CD4-positive, alpha-beta T cell treated with Interleukin-1 beta for 1 hour (primary cell): ENCODE measurements at regions not wholly inside any gene's neighbourhood (a gene's known extent, or its start where the extent isn't known, plus 50 kb on each side); places are given as distances from the start of the nearest gene placed in this dataset.
"Not testable (repeated sequence)": the region's sequence is repeated elsewhere in the genome, so short reads cannot be mapped to it uniquely, and the experiment has no call there.

Experiments used
- DNase-seq, 2 donors: peaks; one replicate each; pipeline ENCODE4 v3.0.0-alpha.2; 2020 to 2022

DNA sequence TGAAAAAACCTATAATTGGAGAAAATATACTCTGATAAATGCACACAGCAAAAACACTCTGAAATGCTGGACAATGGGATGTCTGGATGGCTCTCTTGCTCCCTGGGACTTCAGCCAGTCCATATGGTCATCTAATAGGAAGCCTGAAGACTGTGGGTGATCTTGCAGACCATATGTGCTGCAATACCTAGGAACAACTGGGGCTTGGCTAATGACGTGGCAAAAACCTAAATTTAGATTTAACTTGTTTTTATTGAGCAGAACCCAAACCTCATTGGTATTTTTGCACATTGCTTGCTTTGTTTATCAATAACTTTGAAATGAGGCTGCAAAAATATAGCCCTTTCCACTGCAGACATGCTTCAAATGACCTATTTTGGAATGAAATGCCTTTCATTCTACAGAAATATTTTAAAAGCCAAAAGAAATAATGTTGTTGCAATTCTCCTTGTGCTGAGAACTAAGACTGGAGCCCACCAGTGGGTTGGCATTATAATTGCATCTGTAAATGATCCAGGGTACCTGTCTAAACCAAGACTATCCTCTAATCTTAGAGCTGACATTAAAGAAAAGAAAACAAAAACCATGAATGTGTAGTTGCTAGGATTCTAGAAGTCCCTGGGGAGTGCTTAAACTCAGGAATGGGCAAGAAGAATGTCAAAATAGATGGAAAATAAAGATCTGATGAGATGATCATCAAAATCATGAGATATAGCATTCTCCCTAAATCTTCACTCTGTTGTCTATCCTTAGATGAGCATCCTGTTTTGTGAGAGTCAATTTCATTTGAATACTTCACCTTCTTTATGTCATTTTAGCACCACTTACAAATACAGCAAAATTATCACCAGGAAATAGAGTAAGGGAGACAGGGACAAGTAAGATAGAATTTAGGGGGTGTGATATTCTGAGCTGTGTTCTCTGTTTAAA lies 152.1 kb upstream of the RIMS1 start:
- DNase-seq: no peak

GRCh38 chr6:71737953-71738352 lies 148.4 kb upstream of the RIMS1 start:
- DNase-seq: no peak

GRCh38 chr6:71745525-71745924 lies 140.8 kb upstream of the RIMS1 start:
- no peak for DNase-seq

DNA sequence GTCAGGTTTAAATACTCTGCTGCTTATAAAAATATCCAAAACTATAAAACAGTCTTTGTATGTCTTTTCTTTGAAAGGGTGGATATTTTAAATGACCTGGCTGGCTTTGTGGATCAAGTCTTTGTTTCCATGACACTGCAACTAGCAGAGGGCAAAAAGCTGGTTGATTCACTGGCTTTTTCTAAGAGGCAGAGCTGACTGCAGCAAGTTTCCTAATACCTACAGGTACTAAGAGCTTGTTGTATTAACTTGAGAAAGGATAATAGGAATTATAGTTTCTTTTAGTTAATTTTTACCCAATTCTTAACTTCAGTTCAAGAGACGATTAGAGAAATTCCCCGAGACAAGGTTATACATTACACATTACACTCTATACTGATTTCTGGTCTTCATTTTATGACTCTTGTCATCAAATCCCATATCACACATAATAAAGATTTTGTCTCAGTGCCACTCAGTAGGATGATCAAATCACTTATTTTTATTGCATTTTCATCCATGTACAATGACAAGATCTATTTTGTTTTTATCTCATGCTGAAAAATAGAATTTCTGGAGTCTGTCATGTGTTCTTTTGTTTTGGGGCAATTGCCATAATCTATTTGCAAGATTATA lies 120.1 kb upstream of the RIMS1 start:
- no peak for DNase-seq

- no peak for DNase-seq
These were observed 119.6 kb upstream of the RIMS1 start for GRCh38 chr6:71766796-71767195.

GRCh38 chr6:71768356-71768755 lies 118.0 kb upstream of the RIMS1 start:
- DNase-seq: no peak

DNA sequence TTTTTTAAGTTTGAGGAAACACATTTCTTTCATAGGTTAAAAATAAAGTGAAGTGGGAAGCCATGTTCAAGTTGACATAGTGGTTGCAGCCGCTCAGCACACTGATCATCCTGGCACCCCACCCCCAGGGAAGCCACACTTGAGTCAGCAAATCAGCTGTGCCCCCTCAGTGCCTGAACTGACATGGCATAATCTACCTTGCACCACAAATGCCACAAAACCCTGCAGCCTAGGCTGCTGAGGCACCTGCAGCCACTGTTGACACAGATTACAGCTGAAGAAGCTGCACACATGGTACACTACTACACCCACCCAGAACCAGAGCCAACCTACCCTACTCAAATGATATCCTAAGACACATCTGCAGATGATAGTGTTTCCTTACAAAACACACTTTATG lies 77.5 kb upstream of the RIMS1 start:
- DNase-seq: no peak

- DNase-seq: no peak
These were observed 75.5 kb upstream of the RIMS1 start for GRCh38 chr6:71810880-71811279.

DNA sequence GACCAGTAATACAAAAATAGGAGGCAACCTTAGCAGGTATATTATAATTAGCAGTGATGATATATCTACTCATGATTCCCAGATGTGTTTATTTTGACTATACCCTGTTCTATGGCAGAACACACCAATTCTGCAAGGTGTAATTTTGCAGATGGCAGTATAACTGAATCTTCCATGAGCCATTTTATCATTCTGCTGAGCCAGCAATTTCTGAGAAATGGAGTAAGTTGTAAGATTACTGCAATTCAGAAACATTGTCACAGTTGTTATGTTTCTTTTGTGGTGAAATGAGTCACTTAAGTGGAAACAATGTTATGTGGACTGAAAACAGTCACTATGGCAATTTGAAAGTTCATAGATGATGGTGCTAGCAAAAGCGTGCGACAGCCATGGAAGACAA lies 63.7 kb upstream of the RIMS1 start:
- DNase-seq: no peak

GRCh38 chr6:71832110-71832764 lies 54.1 kb upstream of the RIMS1 start:
- not testable (repeated sequence) for DNase-seq
